GM19452 (cell line): ENCODE measurements at regions not wholly inside any gene's neighbourhood (a gene's known extent, or its start where the extent isn't known, plus 50 kb on each side); places are given as distances from the start of the nearest gene placed in this dataset.

ENCODE experiments used
- ATAC-seq: cut with Tn5 transposase; IDR thresholded peaks from one replicate; pipeline ENCODE4 v1.9.1; 2021; ENCODE audit not compliant: unreplicated experiment

GRCh38 chr18:73742957-73743356, 404.7 kb downstream of the FBXO15 start:
- no peak for ATAC-seq

GRCh38 chr18:73741946-73742345, 405.7 kb downstream of the FBXO15 start:
- no peak for ATAC-seq

- ATAC-seq, result no peak
These were observed 408.5 kb downstream of the FBXO15 start for GRCh38 chr18:73739098-73739497.

- ATAC-seq, result no peak
These were observed 409.6 kb downstream of the FBXO15 start for GRCh38 chr18:73737990-73738389.

- ATAC-seq, result no peak
These were observed 411.8 kb downstream of the FBXO15 start for GRCh38 chr18:73735836-73736235.

- ATAC-seq, result no peak
These were observed 413.8 kb downstream of the FBXO15 start for GRCh38 chr18:73733806-73734314.

- ATAC-seq, result no peak
These were observed 414.3 kb downstream of the FBXO15 start for GRCh38 chr18:73733376-73733775.

GRCh38 chr18:73728657-73729056, 419.0 kb downstream of the FBXO15 start:
- ATAC-seq, result no peak

- ATAC-seq, result no peak
These were observed 422.7 kb downstream of the FBXO15 start for GRCh38 chr18:73724958-73725357.

GRCh38 chr18:73719611-73720010, 428.0 kb downstream of the FBXO15 start:
- ATAC-seq, result no peak

GRCh38 chr18:73717570-73717969, 430.1 kb downstream of the FBXO15 start:
- ATAC-seq, result no peak

- ATAC-seq, result no peak
These were observed 432.4 kb downstream of the FBXO15 start for GRCh38 chr18:73715210-73715670.

GRCh38 chr18:73714466-73714865, 433.2 kb downstream of the FBXO15 start:
- no peak for ATAC-seq

GRCh38 chr18:73711256-73711655, 436.4 kb downstream of the FBXO15 start:
- no peak for ATAC-seq

GRCh38 chr18:73708591-73708990, 439.0 kb downstream of the FBXO15 start:
- no peak for ATAC-seq

- no peak for ATAC-seq
These were observed 440.6 kb downstream of the FBXO15 start for GRCh38 chr18:73707035-73707434.

GRCh38 chr18:73697353-73697752, 450.3 kb downstream of the FBXO15 start:
- no peak for ATAC-seq

- no peak for ATAC-seq
These were observed 450.9 kb downstream of the FBXO15 start for GRCh38 chr18:73696698-73697097.

- no peak for ATAC-seq
These were observed 451.5 kb downstream of the FBXO15 start for GRCh38 chr18:73696171-73696570.

- no peak for ATAC-seq
These were observed 454.5 kb downstream of the FBXO15 start for GRCh38 chr18:73693091-73693490.

GRCh38 chr18:73691624-73692023, 456.0 kb downstream of the FBXO15 start:
- ATAC-seq, result no peak

GRCh38 chr18:73691118-73691517, 456.5 kb downstream of the FBXO15 start:
- ATAC-seq, result no peak

GRCh38 chr18:73690222-73690621, 457.4 kb downstream of the FBXO15 start:
- ATAC-seq, result no peak
